Activated CD4-positive, CD25-positive, alpha-beta regulatory T cell treated with anti-CD3 and anti-CD28 coated beads, Interleukin-2, amount 50 U/mL, for 72 hours (primary cell): ENCODE measurements at regions not wholly inside any gene's neighbourhood (a gene's known extent, or its start where the extent isn't known, plus 50 kb on each side); places are given as distances from the start of the nearest gene placed in this dataset.
"Not testable (repeated sequence)": the region's sequence is repeated elsewhere in the genome, so short reads cannot be mapped to it uniquely, and the experiment has no call there.

Experiments used
- DNase-seq: peaks from one replicate; pipeline ENCODE4 v3.0.0; 2021

DNA sequence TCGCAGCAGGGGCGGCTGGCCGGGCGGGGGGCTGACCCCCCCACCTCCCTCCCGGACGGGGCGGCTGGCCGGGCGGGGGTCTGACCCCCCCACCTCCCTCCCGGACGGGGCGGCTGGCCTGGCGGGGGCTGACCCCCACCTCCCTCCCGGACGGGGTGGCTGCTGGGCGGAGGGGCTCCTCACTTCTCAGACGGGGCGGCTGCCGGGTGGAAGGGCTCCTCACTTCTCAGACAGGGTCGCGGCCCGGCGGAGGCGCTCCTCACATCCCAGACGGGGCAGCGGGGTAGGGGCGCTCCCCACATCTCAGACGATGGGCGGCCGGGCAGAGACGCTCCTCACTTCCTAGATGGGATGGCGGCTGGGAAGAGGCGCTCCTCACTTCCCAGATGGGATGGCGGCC lies 260.2 kb upstream of the PTCHD4 start:
- not testable (repeated sequence) for DNase-seq

DNA sequence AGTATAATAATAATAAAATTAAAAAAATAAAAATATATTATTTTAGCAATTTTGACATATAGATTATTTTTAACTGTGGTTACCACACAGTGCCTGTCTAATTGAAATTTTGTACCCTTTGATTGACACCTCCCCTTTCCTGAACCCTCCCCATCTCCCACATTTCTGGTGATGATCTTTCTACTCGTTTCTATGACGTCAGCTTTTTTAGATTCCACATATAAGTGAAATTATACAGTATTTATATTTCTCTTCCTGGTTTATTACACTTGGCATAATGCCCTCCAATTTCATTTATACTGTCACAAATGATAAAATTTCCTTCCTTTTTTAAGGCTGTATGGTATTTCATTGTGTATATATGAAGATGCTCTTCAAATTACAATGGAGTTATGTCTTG lies 258.1 kb upstream of the PTCHD4 start:
- DNase-seq, result no peak

GRCh38 chr6:48325701-48326100 lies 214.7 kb upstream of the PTCHD4 start:
- DNase-seq, result no peak

DNA sequence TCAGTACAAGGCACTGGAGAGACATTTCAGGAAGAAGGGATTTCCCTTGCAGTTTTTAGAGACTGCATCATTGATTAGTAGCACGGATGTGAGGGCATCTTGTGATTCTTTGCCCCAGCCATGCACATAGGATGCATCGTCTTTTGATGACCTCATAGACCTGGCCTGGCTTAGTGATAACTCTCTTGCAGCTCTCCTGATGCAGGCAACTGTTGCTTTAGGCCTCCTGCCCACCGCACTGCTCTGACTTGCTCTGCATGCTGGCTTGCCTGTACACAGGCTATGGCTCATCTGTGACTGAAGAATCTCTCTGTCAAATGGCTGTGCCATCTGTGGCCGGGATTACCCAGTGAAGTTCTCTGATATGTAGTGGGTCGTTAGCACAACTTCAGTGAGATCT lies 207.7 kb upstream of the PTCHD4 start:
- DNase-seq, result no peak

DNA sequence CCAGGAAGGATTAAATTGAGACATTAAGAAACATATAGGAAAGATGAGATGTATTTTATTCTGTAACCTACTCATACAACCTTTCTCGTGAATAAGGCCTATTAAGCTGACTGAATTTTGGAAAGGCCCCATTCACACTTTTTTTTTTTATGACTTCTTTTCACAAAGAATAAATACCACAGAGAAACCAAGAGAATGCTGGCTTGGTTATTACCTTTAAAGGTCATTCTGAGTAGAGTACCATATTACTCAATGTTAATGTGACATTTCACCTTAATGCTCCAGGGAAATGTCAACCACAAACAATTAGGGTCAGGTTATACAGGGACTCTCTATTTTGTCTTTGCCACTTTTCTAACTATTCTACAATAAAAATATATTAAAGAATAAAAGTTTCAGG lies 204.9 kb upstream of the PTCHD4 start:
- DNase-seq, result no peak

DNA sequence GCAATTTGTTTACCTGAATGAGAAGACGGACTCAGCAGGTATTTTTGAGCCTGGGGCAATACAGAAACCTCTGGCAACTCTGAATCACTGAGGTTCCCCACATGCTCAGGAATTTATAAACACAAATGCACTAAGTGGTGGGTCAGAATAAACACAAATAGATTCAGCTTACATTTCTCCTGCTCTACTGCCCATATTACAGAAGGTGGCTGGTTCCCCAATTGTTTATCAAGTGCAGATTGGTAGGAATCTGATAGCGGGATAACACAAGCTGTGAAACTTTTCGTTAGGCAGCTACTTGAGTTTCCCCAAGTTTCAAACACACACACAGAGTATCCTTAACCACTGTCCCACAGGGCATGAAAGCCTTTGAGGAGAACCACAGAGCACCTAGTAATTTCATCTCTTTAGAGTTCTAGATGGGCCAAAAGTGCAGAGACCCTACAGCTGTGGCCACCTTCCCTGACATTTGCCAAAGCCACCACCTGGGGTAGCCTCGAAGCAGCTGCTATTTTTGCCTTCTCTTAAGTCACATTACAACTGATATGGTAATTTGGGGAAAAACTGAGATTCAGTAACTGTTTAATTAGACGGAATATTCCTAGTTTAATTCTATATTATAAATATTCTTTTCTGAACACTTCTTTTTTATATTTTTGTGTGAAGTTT lies 204.2 kb upstream of the PTCHD4 start:
- DNase-seq, result no peak

DNA sequence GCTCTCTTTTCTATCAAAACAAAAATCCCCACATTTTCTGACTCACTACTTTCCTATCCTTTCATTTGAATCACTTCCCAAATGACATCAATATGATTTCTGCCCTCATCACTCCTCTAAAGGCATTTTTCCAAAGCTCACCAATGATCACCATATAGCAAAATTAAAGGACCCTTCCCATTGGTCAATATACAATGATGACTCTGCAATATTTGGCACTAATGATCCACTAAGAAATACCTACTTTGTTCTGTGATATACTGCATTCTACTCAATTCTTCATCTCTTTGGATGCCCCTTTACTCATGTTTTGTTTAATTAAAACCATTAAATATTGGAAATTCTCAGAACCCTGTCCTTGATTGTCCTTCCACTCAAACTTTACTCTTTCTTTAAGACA lies 200.3 kb upstream of the PTCHD4 start:
- no peak for DNase-seq

DNA sequence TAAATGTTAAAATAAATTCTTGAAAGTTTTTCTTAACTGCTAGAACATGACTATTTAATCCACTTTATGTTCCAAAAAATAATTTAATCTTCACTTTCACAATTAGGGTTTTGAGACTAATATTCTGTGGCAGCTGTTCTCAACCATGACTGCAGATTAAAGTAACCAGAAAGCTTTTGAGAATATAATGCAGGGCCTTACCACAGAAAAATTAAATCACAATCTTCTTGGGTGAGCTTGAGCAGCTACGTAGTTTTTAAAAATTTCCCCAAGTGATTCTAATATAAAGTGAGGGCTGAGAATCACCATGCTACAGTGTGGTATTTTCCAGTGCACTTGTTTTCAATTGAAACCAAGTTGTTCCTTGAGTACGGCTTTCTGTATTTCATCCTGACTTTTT lies 196.6 kb upstream of the PTCHD4 start:
- no peak for DNase-seq

GRCh38 chr6:48290595-48290994 lies 179.6 kb upstream of the PTCHD4 start:
- DNase-seq, result no peak

- DNase-seq, result no peak
Measured at GRCh38 chr6:48289841-48290240, 178.8 kb upstream of the PTCHD4 start.

DNA sequence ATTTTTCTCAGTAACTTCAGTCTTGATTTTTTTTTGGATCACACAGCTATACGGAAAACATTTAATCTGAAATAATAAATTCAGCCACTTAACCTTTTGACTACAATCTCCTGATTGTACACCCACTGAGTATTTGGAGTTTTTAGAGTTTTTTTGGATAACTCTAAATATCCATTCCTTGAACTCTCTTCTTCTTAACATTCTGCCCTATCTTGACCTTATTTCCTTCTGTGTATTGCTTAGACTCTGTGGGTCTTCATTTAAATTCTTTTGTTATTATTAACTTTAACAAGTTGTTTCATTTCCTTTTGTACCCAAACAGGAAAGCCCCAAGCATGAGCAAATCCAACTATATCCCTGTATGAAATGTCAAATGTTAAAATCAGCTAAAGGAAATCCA lies 170.2 kb upstream of the PTCHD4 start:
- no peak for DNase-seq

DNA sequence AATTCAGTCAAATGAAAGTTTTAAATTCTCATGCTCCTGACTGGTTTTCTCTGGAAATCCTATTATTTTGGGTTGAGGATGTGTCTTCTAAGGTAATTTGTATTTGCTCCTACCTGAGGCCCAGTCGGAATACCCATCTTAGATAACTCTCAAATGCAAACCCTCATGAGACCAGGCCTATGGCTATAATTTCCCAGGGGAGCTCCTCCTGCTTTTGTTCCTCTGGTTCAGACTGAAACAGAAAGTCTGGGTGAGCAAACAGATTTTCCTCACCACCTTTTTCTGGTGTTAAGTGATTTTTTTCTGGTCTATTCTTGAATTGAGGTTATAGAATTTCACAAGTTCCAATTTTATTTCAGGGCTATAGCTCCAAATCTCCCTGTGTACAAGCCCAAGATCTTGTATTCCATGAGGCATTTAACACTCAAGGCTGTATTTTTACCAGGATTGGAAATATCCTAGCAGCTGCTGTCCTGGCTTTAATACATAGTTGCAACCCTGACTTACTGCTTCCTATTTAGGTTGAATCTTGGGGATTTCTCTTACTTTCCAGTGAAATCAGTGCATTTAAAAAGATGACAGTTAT lies 169.1 kb upstream of the PTCHD4 start:
- DNase-seq, result no peak

- no peak for DNase-seq
Measured at GRCh38 chr6:48278261-48278660, 167.3 kb upstream of the PTCHD4 start.

GRCh38 chr6:48272518-48272917 lies 161.5 kb upstream of the PTCHD4 start:
- no peak for DNase-seq

DNA sequence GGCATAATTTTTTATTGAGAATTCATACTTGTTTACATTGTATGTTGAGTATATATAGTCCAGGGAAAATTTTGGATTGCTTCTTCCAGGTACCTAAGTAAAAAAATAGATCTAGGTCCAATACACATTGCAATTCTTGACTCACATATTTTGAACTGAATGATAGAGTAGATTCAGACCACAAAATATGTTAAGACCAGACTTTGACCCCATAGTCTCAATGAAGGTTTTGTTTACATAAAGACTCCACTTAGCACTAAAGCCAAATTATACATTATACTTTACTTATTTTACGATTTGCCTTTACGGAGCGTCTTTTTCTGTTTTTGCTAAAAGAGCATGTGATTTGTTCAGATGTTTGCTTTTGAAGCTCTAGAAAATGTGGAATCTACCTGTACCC lies 144.1 kb upstream of the PTCHD4 start:
- no peak for DNase-seq

- no peak for DNase-seq
Measured at GRCh38 chr6:48249071-48249470, 138.1 kb upstream of the PTCHD4 start.

DNA sequence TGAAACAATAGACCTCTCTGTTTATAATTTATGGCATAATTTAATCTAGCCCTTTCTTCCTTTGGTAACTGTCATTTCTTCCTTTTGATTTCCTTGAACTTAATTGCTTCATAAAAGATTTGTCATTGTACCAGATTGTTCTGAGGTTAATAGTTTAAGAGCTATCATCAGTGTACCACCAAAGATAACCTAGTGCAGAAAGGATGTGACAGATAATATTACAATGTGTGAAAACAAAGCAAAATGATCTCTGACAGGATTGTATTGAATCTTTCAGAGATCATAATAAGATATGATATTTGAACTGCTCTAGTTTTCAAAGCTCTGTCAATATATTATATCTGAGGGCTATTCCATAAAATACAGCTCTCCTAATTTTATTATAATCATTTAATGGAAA lies 132.1 kb upstream of the PTCHD4 start:
- DNase-seq, result no peak

GRCh38 chr6:48240287-48240686 lies 129.3 kb upstream of the PTCHD4 start:
- DNase-seq, result no peak

GRCh38 chr6:48236375-48236774 lies 125.4 kb upstream of the PTCHD4 start:
- no peak for DNase-seq

GRCh38 chr6:48233063-48233462 lies 122.1 kb upstream of the PTCHD4 start:
- no peak for DNase-seq

DNA sequence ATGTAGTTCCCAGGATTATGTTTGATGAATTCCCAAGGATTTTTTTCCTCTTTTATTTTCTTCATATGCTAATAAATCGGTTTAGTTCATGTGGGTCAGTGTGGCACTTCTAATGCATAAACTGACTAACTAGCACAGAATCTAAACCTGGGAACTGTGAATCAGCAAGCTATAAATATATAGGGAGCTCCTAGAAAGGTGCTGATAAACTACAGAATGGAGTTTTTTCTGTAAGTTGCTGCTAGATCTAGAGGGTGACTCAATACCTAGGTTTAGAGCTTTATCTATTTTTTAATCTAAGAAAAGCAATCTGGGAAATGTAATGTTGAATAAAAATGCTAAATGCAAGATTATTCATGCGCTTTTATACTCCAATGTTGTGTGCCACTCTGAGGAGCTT lies 118.8 kb upstream of the PTCHD4 start:
- no peak for DNase-seq

DNA sequence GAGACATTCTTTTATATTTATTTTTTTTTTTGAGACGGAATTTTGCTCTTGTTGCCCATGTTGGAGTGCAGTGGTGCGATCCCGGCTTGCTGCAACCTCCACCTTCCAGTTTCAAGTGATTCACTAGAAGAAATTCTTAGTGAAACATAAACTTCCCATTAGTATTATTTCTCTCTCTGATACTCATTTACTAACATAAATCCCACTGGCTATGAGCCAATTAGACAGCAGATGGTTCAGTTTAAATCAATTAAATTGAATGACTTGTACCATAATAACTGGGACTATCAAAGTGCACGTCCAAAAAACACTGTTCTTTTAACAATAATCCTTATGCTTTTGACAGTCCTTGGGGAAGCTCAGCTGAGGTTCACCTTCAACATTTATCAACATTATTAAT lies 111.2 kb upstream of the PTCHD4 start:
- no peak for DNase-seq

- DNase-seq, result no peak
Measured at GRCh38 chr6:48213076-48213788, 102.2 kb upstream of the PTCHD4 start.

- DNase-seq, result no peak
Measured at GRCh38 chr6:48212501-48212900, 101.5 kb upstream of the PTCHD4 start.

DNA sequence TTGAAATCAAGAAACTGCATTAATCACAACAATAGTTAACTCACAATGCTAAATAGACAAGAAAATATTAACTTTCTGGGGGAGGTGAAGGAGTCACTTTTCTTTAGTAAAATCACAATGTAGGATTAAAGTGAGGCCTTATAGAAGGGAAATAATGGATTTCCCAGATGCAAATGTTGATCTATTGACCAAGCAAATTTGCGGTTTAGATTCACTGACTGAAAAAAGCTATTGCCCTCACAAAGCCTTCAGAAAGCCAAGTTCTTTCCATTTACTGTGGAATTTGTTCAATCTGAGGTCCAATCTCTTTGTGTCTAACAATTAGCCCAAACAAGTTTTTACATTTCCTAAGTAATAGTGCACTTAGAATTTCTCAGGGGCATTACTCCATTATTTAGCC lies 95.1 kb upstream of the PTCHD4 start:
- no peak for DNase-seq
